ENCODE measurements at regions not wholly inside any gene's neighbourhood (a gene's known extent, or its start where the extent isn't known, plus 50 kb on each side); places are given as distances from the start of the nearest gene placed in this dataset.

DNA sequence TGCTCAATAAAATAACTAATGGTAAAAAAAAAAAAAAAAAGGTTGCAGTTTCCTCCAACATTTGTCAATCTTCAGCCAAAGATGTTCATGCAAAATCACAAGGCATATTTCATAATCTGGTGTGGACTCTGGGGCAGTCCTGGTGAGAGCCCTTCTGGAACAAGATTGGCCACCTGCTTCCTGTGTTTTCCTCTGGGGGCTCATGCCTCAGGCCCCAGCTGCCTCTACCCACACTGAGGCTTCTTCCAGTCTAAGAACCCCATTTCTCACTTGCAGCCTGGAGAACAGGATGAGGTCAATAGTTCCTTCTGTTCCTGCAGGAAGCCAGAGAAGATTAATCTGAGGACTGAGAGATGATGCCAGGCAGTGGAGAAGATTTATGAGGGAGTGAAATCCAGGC, 492.6 kb upstream of the BRINP1 start:
- no peak for ATAC-seq
- Mint-ChIP-seq H3K9me3 (no peaks in the 10 kb centered on the region), H3K4me1 (no peaks in the 10 kb centered on the region), H3K4me3 (no peak overlapping the region), H3K36me3 (no peaks in the 10 kb centered on the region), H3K27me3 (peaks cover 9% of the 10 kb centered on the region), H3K27ac (no peak overlapping the region)

DNA sequence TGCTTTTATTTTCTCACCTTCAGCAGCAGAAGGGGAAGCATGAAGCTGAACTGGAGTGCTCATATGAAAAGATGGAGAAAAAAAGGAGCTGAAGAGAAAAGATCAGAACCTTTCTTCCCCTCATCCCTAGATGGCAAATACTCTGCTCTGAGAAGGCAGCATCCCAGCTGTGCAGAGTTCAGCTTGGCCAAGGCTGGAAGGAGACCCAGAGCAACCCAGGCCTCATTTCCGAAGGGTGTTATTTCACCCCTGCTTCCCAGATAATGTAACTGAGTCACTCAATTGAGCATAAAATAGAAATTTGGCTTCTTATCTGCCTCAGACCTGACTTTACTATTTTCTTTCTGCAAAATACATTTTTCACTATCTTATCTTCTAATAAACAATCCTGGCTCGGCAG, 489.9 kb upstream of the BRINP1 start:
- Mint-ChIP-seq H3K27ac (no peak overlapping the region), H3K27me3 (peaks cover 9% of the 10 kb centered on the region), H3K9me3 (no peaks in the 10 kb centered on the region), H3K36me3 (no peaks in the 10 kb centered on the region), H3K4me3 (no peak overlapping the region), H3K4me1 (no peaks in the 10 kb centered on the region)
- no peak for ATAC-seq

DNA sequence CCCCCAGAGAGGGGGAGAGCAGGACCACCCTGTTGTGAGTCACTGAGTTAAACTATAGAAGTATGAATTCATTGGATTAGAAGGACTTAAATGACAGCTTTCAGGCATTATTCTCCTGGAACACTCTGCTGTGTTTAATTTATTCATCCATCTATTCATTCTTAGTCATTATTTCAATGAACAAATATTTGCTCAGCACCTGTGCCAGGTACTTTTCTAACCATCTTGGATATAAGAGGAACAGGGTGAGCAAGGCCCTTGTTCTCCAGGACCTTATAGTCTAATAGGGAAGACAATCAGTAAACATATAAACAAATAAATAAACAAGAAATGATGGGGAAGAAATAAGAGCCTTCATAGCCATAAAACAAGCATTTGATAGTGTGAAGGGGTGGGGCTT, 483.9 kb upstream of the BRINP1 start:
- no peaks in the 10 kb centered on the region for H3K9me3 Mint-ChIP-seq
- no peaks in the 10 kb centered on the region for H3K27me3 Mint-ChIP-seq
- no peaks in the 10 kb centered on the region for H3K36me3 Mint-ChIP-seq
- no peak for ATAC-seq
- H3K4me1 Mint-ChIP-seq = no peaks in the 10 kb centered on the region
- H3K27ac Mint-ChIP-seq = no peak overlapping the region
- no peak overlapping the region for H3K4me3 Mint-ChIP-seq

DNA sequence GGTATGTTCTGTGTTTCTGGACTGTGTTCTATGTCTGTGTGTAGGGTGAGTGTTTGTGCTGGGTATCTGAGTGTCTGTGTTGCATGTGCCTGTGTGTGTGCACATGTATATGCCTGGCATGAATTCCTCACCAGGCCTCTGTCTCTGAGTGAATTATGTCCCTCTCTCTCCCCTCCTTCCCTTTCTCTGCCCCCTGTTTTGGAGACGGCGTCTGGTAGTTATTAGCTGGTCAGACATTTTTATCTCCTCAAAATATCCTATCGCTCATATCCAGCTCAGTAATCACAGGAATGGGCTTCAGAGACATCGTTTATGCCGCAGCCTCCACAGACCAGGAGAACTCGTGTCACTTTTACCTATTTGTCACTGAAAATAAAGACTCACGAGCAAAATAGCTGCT, 483.2 kb upstream of the BRINP1 start:
- Mint-ChIP-seq H3K36me3 (no peaks in the 10 kb centered on the region), H3K27me3 (no peaks in the 10 kb centered on the region), H3K4me1 (no peaks in the 10 kb centered on the region), H3K4me3 (no peak overlapping the region), H3K27ac (no peak overlapping the region), H3K9me3 (peaks cover 3% of the 10 kb centered on the region)
- no peak for ATAC-seq

DNA sequence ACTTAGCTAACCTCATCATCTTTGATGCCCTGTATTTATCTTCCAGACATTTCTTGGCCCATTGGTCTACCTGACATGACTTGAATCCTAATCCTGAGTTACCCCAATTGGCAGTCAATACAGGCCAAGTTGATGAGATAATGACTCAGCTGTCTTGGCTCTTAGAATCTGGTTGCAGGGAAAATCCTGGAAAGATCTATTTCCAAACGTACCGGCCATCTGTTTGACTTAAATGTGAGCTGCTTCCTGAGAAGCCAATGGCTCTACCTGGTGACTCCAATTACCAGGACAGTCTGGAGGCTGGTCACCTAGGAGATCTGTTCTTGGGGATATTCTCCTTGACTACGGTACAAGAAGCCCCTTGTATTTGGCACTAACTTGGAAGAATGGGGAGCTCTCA, 475.2 kb upstream of the BRINP1 start:
- H3K9me3 Mint-ChIP-seq = peaks cover 3% of the 10 kb centered on the region
- no peak overlapping the region for H3K4me3 Mint-ChIP-seq
- no peak overlapping the region for H3K27ac Mint-ChIP-seq
- ATAC-seq = no peak
- no peaks in the 10 kb centered on the region for H3K27me3 Mint-ChIP-seq
- no peaks in the 10 kb centered on the region for H3K4me1 Mint-ChIP-seq
- H3K36me3 Mint-ChIP-seq = no peaks in the 10 kb centered on the region

DNA sequence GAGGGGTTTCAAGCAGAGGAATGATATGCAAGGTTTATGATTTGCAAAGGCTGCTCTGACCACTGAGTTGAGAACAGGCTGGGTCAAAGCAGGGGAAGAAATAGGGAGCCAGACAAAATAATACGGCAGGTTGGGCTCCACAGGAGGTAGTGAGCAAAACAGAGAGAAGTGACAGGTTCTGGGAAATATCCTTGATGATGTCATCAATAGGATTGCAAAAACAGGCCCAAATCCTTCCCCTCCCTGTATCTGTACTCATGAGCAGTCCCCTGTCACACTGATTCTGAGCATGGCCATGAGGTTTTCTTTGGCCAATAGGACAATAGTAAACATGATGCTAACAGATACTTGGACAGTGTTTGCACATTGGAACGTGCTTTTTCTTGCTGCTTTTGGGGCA, 471.8 kb upstream of the BRINP1 start:
- Mint-ChIP-seq H3K36me3 (no peaks in the 10 kb centered on the region), H3K9me3 (peaks cover 2% of the 10 kb centered on the region), H3K27ac (no peak overlapping the region), H3K4me3 (no peak overlapping the region), H3K4me1 (no peaks in the 10 kb centered on the region), H3K27me3 (no peaks in the 10 kb centered on the region)
- peak; percentile 28 for ATAC-seq

DNA sequence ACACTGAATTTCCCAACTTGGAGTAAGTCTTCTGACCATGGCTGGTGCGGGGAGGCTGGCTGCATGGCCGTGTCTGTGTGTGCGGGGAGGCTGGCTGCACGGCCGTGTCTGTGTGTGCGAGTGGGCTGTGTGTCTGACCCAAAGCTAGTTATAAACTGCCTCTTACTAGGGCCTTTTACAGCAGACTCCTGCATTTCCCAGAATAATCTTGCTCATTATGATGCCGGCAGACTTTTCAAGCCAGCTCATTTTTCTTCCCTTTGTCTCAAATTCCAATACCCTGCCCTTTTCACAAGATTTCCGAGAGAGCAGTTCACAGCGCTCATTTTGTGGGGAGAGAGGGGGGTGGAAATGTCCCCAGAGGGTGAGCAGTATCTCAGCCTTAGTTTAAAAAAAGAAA, 470.7 kb upstream of the BRINP1 start:
- no peak for ATAC-seq
- Mint-ChIP-seq H3K4me3 (no peak overlapping the region), H3K9me3 (peaks cover 2% of the 10 kb centered on the region), H3K4me1 (no peaks in the 10 kb centered on the region), H3K27ac (no peak overlapping the region), H3K36me3 (no peaks in the 10 kb centered on the region), H3K27me3 (no peaks in the 10 kb centered on the region)

DNA sequence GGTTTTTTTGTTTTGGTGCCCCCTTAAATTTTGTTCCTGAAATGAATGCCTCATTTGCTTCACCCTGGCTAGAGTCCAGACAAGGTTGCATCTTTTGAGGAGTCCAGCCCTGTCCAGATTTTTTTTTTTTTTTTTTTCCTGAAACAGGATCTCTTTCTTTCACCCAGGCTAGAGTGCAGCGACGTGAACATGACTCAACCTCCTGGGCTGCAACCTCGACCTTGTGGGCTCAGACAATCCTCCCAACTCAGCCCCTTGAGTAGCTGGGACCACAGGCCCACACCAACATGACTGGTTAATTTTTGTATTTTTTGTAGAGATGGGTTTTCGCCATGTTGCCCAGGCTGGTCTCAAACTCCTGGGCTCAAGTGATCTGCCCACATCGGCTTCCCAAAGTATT, 469.0 kb upstream of the BRINP1 start:
- H3K27me3 Mint-ChIP-seq = no peaks in the 10 kb centered on the region
- no peak for ATAC-seq
- H3K9me3 Mint-ChIP-seq = peaks cover 5% of the 10 kb centered on the region
- no peak overlapping the region for H3K4me3 Mint-ChIP-seq
- no peak overlapping the region for H3K27ac Mint-ChIP-seq
- H3K36me3 Mint-ChIP-seq = no peaks in the 10 kb centered on the region
- no peaks in the 10 kb centered on the region for H3K4me1 Mint-ChIP-seq

DNA sequence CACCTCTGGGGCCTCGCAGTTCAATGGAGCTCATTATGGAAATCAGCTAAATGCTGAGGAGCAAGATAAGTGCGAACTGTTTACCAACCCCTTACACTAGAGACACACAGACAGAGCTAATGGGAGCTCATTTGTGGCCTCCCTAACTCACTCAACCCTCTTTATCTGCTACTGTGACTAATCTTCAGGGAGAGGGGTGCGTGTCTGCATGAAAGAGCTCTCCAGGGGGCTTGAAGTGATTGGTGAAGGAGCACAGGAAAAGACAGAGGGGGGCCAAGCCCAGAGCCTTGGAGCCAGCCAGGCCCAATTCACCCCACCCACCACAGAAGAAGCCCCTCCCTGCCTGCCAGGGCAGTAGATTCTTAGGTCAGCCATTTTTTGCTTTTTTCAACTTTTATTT, 466.8 kb upstream of the BRINP1 start:
- peaks cover 5% of the 10 kb centered on the region for H3K9me3 Mint-ChIP-seq
- H3K4me3 Mint-ChIP-seq = no peak overlapping the region
- H3K27ac Mint-ChIP-seq = no peak overlapping the region
- H3K36me3 Mint-ChIP-seq = no peaks in the 10 kb centered on the region
- ATAC-seq = no peak
- H3K27me3 Mint-ChIP-seq = no peaks in the 10 kb centered on the region
- no peaks in the 10 kb centered on the region for H3K4me1 Mint-ChIP-seq

DNA sequence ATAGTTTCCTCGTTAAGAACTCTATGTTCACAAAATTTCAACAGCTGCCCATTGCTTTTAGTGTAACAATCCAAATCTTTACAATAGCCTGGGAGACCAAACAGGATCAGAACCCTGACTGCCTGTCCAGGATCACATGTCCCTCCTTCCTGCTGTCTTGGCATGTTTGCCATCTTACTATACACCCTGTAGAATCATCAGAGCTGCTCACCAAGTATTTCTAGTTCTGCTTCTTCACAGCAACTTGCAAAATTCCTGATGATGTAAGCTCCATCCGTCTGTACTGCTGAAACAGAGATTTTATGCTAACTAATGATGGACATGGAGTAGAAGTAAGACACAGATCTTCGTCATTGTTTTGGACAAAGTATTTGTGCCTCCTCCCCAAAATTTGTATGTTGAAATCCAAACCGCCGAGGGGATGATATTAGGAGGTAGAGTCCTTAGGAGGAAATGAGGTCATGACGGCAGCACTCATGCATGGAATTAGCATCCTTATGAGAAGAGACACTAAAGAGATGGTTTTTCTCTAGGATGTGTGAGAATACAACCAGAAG, 464.9 kb upstream of the BRINP1 start:
- Mint-ChIP-seq H3K27ac (no peak overlapping the region), H3K4me3 (no peak overlapping the region), H3K27me3 (no peaks in the 10 kb centered on the region), H3K9me3 (peaks cover 5% of the 10 kb centered on the region), H3K36me3 (no peaks in the 10 kb centered on the region), H3K4me1 (no peaks in the 10 kb centered on the region)
- ATAC-seq = no peak

DNA sequence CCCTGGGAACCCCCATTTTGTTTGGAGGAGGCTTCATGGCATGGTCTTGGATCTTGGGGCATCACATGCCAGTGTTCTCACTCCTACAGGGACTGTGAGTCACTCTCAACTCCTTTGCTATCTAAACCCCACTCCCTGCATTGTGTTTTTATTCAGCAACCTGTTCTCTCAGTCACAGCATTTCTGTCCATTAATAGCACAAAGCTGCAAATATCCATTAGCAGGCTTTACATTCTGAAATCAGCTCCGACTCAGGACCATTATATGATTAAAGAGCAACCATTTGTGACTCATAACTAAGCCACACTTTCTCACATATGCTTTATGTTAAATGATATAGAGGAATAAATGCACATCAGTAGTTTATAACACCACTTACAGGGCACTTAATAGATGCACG, 462.1 kb upstream of the BRINP1 start:
- H3K4me1 Mint-ChIP-seq = no peaks in the 10 kb centered on the region
- peaks cover 3% of the 10 kb centered on the region for H3K9me3 Mint-ChIP-seq
- H3K27me3 Mint-ChIP-seq = no peaks in the 10 kb centered on the region
- no peaks in the 10 kb centered on the region for H3K36me3 Mint-ChIP-seq
- no peak overlapping the region for H3K27ac Mint-ChIP-seq
- ATAC-seq = no peak
- H3K4me3 Mint-ChIP-seq = no peak overlapping the region

DNA sequence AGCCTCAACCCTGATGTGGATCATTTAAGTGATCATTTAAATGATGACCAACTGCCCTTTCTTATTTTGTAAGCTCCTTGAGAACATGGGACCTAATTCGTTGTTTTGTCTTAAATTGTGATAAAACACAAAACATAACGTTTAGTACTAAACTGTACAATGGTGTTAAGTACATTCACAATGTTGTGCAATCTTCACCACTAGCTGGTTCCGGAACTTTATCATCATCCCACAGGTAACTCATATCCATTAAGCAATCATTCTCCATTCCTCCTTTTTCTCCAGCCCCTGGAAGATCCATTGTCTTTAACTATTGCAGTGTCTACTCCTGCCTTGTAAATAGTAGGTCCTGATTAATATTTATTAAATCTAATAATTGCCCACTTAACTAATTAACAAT, 460.5 kb upstream of the BRINP1 start:
- Mint-ChIP-seq H3K36me3 (no peaks in the 10 kb centered on the region), H3K4me3 (no peak overlapping the region), H3K4me1 (no peaks in the 10 kb centered on the region), H3K27ac (no peak overlapping the region), H3K27me3 (no peaks in the 10 kb centered on the region), H3K9me3 (peaks cover 3% of the 10 kb centered on the region)
- ATAC-seq = no peak

DNA sequence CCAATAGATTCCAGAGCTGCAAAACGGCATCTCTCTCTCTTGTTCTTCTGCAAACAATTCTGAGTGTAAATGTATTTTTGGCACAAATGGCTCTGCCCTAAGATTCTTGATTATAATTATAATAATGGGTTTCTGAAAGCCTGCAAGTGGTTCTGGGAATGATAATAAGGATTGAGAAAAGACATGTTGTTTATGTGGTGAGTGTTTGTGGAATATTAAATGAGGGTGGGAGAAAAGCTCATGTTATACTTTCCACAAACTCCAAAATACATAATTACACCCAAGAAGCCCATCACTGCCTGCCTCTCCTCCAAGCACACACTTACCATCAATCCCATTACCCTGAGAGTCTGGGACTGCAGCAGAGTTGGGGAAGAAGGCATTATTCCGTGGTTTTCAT, 460.0 kb upstream of the BRINP1 start:
- Mint-ChIP-seq H3K4me1 (no peaks in the 10 kb centered on the region), H3K9me3 (peaks cover 3% of the 10 kb centered on the region), H3K27me3 (no peaks in the 10 kb centered on the region), H3K27ac (no peak overlapping the region), H3K36me3 (no peaks in the 10 kb centered on the region), H3K4me3 (no peak overlapping the region)
- no peak for ATAC-seq

DNA sequence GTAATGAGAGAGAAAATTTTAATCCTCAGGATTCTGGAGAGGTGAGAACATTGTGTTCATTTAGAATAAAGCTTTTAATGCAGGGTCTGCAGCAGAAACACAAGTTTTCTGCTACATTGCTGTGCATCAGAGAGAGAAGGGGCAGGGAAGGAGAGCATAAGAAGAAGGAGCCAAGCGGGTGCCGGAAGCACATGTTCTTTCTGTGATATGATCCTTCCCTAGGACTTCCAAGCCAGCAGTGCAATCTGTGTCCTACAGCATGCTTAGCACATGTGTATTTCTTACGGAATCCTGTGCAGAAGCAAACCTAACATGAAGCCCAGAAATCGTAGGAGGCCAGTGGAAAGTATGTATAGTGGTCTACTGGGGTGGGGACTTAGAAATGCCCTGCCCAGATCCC, 458.3 kb upstream of the BRINP1 start:
- Mint-ChIP-seq H3K27ac (no peak overlapping the region), H3K36me3 (no peaks in the 10 kb centered on the region), H3K4me1 (no peaks in the 10 kb centered on the region), H3K27me3 (no peaks in the 10 kb centered on the region), H3K4me3 (no peak overlapping the region), H3K9me3 (no peaks in the 10 kb centered on the region)
- ATAC-seq = peak; percentile 20

DNA sequence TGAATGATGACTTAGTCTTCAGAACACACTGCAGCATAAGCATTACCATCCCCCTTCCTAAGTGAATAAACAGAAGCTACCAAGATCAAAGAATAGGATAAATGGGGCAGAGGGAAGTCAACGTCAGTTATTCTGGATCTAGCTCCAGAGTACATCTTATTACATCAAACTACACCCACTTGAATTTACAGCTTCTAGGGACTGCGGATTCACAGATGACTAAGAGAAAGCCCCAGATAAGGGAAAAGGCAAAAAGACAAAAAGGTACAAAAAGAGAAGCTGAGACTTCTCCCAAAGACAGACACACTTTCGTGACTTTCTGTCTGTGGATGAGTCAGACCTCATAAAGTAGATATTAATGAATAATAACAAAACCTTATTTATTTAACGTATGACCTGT, 457.9 kb upstream of the BRINP1 start:
- ATAC-seq = no peak
- Mint-ChIP-seq H3K9me3 (no peaks in the 10 kb centered on the region), H3K36me3 (no peaks in the 10 kb centered on the region), H3K27ac (no peak overlapping the region), H3K4me1 (no peaks in the 10 kb centered on the region), H3K4me3 (no peak overlapping the region), H3K27me3 (no peaks in the 10 kb centered on the region)

DNA sequence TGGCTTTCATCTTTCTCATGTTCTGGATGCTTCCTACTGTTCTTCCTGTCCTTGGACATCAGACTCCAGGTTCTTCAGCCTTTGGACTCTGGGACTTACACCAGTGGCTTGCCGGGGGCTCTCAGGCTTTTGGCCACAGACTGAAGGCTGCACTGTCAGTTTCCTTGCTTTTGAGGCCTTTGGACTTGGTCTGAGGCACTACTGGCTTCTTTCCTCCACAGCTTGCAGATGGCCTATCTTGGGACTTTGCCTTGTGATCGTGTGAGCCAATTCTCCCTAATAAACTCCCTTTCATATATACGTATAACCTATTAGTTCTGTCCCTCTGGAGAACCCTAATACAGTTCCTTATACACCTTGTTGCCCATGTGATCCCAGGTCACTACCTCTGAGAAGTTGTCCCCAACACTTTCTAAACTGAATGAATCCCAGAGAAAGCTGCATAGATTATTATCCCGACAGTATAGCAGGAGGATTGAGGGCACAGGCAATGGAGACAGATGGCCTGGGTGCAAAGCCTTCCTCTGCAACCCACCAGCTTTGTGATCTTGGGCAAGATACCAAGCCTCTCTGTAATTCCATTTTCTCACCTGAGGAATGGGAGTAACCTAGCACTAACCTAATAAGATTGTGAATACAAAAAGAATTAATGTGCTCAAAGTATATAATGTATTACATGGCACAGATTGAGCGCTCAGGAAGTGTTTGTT, 449.6 kb upstream of the BRINP1 start:
- no peaks in the 10 kb centered on the region for H3K27me3 Mint-ChIP-seq
- no peaks in the 10 kb centered on the region for H3K36me3 Mint-ChIP-seq
- no peaks in the 10 kb centered on the region for H3K9me3 Mint-ChIP-seq
- H3K4me1 Mint-ChIP-seq = no peaks in the 10 kb centered on the region
- no peak overlapping the region for H3K4me3 Mint-ChIP-seq
- no peak overlapping the region for H3K27ac Mint-ChIP-seq
- no peak for ATAC-seq

Data from stimulated activated memory B cell treated with anti-CD40 and anti-IgM and Interleukin-4, amounts not matched to agents 10 μg/mL and 1 μg/mL and 100 μg/mL, for 72 hours (primary cell).